ENCODE measurements at regions not wholly inside any gene's neighbourhood (a gene's known extent, or its start where the extent isn't known, plus 50 kb on each side); places are given as distances from the start of the nearest gene placed in this dataset.

DNA sequence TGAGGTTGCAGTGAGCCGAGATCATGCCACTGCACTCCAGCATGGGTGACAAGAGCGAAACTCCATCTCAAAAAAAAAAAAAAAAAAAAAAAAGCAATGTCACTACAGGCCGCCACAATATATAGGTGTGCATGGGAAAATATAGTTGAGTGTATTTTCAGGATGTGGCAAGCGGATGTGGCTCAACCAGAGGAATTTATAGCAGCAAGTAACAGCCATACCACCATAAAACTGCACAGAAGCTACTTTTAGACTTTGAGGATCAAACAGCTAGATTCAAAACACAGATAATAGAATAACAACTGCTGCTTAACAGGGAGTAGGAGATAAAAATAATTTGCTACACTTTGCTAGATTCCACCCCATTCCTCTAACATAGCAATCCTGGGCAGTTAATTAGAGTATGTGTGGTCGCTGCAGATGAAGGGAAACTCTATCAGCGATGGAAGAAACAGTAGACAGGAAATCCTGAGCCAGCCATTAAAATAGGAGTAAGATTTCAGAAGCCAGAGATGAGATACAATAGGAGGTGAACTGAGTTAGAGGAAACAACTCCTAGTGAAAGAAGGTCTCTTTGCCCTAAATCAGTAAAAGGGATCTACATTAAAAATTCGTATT lies 318.7 kb upstream of the STT3B start:
- TF ChIP-seq, protein P1, sequence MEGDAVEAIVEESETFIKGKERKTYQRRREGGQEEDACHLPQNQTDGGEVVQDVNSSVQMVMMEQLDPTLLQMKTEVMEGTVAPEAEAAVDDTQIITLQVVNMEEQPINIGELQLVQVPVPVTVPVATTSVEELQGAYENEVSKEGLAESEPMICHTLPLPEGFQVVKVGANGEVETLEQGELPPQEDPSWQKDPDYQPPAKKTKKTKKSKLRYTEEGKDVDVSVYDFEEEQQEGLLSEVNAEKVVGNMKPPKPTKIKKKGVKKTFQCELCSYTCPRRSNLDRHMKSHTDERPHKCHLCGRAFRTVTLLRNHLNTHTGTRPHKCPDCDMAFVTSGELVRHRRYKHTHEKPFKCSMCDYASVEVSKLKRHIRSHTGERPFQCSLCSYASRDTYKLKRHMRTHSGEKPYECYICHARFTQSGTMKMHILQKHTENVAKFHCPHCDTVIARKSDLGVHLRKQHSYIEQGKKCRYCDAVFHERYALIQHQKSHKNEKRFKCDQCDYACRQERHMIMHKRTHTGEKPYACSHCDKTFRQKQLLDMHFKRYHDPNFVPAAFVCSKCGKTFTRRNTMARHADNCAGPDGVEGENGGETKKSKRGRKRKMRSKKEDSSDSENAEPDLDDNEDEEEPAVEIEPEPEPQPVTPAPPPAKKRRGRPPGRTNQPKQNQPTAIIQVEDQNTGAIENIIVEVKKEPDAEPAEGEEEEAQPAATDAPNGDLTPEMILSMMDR (IDR thresholded peaks at IDR 0.05) = no peak
- no peaks in the 10 kb centered on the region for H3K79me2 ChIP-seq

DNA sequence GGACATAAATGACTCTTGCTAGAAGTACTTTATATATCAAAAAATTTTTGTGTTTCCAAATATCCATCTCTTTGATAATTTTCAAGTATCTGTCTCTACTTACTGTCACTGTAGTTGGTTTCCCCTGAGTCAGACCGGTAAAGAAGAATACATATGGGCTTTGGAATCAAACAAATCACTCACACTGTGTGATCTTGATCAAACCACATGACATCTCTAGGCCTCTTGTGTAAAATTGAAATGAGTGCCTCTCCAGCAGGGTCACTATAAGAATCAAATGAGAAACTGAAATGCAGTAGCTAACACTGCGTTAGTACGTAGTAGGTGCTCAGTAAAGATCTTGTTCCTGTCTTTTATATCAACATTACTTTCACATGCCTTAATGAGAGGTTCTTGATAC lies 314.6 kb upstream of the STT3B start:
- Histone ChIP-seq H3K9ac (no peak overlapping the region), H3K27me3 (ENCODE audit: control insufficient read depth, insufficient read depth, low read length) (no peaks in the 10 kb centered on the region), H3K36me3 (ENCODE audit: control insufficient read depth, insufficient read depth, low read length) (no peaks in the 10 kb centered on the region), H3K4me3 (ENCODE audit: low read depth, low read length) (no peak overlapping the region), H3K9me3 (ENCODE audit: control insufficient read depth, low read length) (no peaks in the 10 kb centered on the region), H3K4me1 (no peaks in the 10 kb centered on the region), H3K4me2 (ENCODE audit: low read length) (no peak overlapping the region), H3K27ac (no peak overlapping the region), H2AFZ (no peak overlapping the region), H3K79me2 (no peaks in the 10 kb centered on the region)
- TF ChIP-seq, protein P1 (IDR thresholded peaks at IDR 0.05) = no peak

More for the DNA sequence above, 318.7 kb upstream of the STT3B start:
- H3K36me3 ChIP-seq (ENCODE audit: control insufficient read depth, insufficient read depth, low read length) = no peaks in the 10 kb centered on the region
- H3K4me2 ChIP-seq (ENCODE audit: low read length) = no peak overlapping the region
- no peak overlapping the region for H3K4me3 ChIP-seq (ENCODE audit: low read depth, low read length)
- H3K27me3 ChIP-seq (ENCODE audit: control insufficient read depth, insufficient read depth, low read length) = no peaks in the 10 kb centered on the region
- no peaks in the 10 kb centered on the region for H3K4me1 ChIP-seq
- H2AFZ ChIP-seq = no peak overlapping the region
- no peaks in the 10 kb centered on the region for H3K9me3 ChIP-seq (ENCODE audit: control insufficient read depth, low read length)
- no peak overlapping the region for H3K27ac ChIP-seq
- no peak overlapping the region for H3K9ac ChIP-seq

DNA sequence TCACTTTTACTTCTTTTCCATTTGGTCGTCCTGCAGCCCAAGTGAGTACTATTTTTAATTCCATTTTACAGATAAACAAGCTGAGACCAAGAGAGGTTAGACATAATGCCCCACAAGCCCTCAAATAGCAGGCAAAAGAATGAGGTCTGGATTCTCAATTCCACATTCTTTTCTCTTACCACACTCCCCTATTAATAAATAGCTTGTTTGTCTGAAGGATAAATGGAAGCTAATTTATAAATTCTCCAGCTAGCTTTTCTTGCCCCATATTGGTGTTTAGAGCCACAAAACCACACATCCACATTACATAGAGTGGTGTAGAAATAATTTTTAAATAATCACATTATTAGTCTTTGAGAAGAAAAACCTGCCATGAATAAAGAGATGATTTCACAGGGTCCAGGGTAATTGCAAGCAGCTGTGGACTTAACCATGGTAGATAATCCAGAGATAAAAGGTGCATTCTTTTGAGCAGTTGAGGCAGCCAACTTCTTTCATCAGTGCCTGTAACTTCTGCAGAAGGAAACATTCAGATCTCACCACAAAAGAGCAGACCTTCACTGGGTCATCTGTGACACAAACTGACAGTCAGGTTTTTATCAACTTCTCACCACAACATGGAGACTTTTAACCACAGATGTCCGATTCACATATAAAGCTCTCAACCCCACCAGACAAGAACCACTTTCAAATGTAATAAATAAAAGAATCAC lies 313.4 kb upstream of the STT3B start:
- no peaks in the 10 kb centered on the region for H3K9me3 ChIP-seq (ENCODE audit: control insufficient read depth, low read length)

DNA sequence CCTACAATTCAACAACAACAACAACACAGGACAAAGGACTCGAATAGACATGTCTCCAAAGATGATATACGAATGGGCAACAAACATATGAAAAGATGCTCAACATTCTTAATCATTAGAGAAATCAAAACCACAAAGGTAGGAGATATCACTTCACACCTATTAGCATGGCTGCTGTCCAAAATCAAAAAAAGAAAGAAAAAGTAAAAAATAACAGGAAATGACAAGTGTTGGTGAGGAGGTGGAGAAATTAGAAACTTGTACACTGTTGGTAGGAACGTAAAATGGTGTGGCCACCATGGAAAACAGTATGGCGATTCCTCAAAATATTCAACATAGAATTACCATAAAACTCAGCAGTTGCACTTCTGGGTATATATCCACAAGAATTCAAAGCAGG lies 312.3 kb upstream of the STT3B start:
- Histone ChIP-seq H3K4me3 (ENCODE audit: low read depth, low read length) (no peak overlapping the region), H3K36me3 (ENCODE audit: control insufficient read depth, insufficient read depth, low read length) (no peaks in the 10 kb centered on the region), H3K9ac (no peak overlapping the region), H3K4me2 (ENCODE audit: low read length) (no peak overlapping the region), H3K9me3 (ENCODE audit: control insufficient read depth, low read length) (no peaks in the 10 kb centered on the region), H3K27me3 (ENCODE audit: control insufficient read depth, insufficient read depth, low read length) (no peaks in the 10 kb centered on the region), H3K79me2 (no peaks in the 10 kb centered on the region), H2AFZ (no peak overlapping the region), H3K4me1 (no peaks in the 10 kb centered on the region), H3K27ac (no peak overlapping the region)
- TF ChIP-seq, protein P1 (IDR thresholded peaks at IDR 0.05) = no peak

More for the DNA sequence above, 313.4 kb upstream of the STT3B start:
- no peak overlapping the region for H3K27ac ChIP-seq
- no peak overlapping the region for H3K4me2 ChIP-seq (ENCODE audit: low read length)
- TF ChIP-seq, protein P1 (IDR thresholded peaks at IDR 0.05) = no peak
- H3K9ac ChIP-seq = no peak overlapping the region
- H3K79me2 ChIP-seq = no peaks in the 10 kb centered on the region
- no peaks in the 10 kb centered on the region for H3K27me3 ChIP-seq (ENCODE audit: control insufficient read depth, insufficient read depth, low read length)
- no peaks in the 10 kb centered on the region for H3K36me3 ChIP-seq (ENCODE audit: control insufficient read depth, insufficient read depth, low read length)
- H3K4me1 ChIP-seq = no peaks in the 10 kb centered on the region
- no peak overlapping the region for H3K4me3 ChIP-seq (ENCODE audit: low read depth, low read length)
- H2AFZ ChIP-seq = no peak overlapping the region

DNA sequence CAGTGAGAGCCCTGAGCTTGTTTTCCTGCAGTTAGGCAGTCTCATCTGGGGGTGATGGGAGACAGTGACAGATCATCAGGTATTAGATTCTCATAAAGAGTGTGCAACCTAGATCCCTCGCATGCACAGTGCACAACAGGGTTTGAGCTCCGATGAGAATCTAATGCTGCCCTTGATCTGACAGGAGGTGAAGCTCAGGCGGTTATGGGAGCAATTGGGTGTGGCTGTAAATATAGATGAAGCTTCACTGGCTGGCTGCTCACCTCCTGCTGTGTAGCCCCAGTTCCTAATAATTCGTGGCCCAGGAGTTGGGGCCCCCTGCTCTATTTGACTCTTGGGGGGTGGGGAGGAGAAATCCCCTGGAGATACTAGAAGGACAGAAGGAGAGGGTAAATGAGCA lies 309.4 kb upstream of the STT3B start:
- TF ChIP-seq, protein P1 (IDR thresholded peaks at IDR 0.05) = no peak

More for the DNA sequence above, 309.4 kb upstream of the STT3B start:
- Histone ChIP-seq H2AFZ (no peak overlapping the region), H3K4me2 (ENCODE audit: low read length) (no peak overlapping the region), H3K27ac (no peak overlapping the region), H3K9ac (no peak overlapping the region), H3K4me3 (ENCODE audit: low read depth, low read length) (no peak overlapping the region), H3K9me3 (ENCODE audit: control insufficient read depth, low read length) (no peaks in the 10 kb centered on the region), H3K27me3 (ENCODE audit: control insufficient read depth, insufficient read depth, low read length) (no peaks in the 10 kb centered on the region), H3K36me3 (ENCODE audit: control insufficient read depth, insufficient read depth, low read length) (no peaks in the 10 kb centered on the region), H3K79me2 (no peaks in the 10 kb centered on the region), H3K4me1 (no peaks in the 10 kb centered on the region)

Data from parathyroid adenoma (tissue), 2 donors.